HCT116 (cell line): ENCODE measurements at regions not wholly inside any gene's neighbourhood (a gene's known extent, or its start where the extent isn't known, plus 50 kb on each side); places are given as distances from the start of the nearest gene placed in this dataset.

Source experiments
- ATAC-seq: fragments of 200-7000 bp; cut with Tn5 transposase; 2 replicates; pipeline ENCODE4 v1.9.1; 2020; ENCODE audit warnings: mild to moderate bottlenecking, moderate library complexity
- BruUV-seq: library from RNA; stranded (reverse); fragments of 400-500 nt; replicated peaks from 2 replicates; lab custom pipeline; 2021; lab: Mats Ljungman, UMichigan
- CTCF ChIA-PET: fragments of 300-600 bp; sonication (Branson Sonifier 250); formaldehyde crosslinking; loops from one replicate; lab custom pipeline; 2021; ENCODE audit warnings: antibody characterized with exemption; lab: Charles Lee
- POLR2A ChIA-PET: fragments of 300-600, 350-600 bp; sonication (Branson Sonifier 250); formaldehyde crosslinking; loops from one replicate; lab custom pipeline; 2021; ENCODE audit warnings: antibody characterized with exemption; lab: Charles Lee
- RAD21 ChIA-PET, 2 experiments: fragments of 300-600 bp; sonication (Branson Sonifier 250); formaldehyde crosslinking; loops; one replicate each; lab custom pipeline; 2023; ENCODE audit warnings: low total read pairs in 2 of 2; ENCODE audit not compliant: uncharacterized antibody in 2 of 2, unreplicated experiment in 2 of 2, low non-redundant PET in 1 of 2; lab: Charles Lee
- DNase-seq: peaks from one replicate; pipeline ENCODE4 v3.0.0-alpha.2; 2010; ENCODE audit warnings: low read depth, low spot score
- H2AFZ ChIP-seq: fragments of 200-600 bp; shearing (Covaris generic), sonication (generic); 2 replicates; pipeline ENCODE4 v1.6.1; 2017; ENCODE audit warnings: low read depth, mixed run types, mixed read lengths, antibody characterized with exemption, low read length; ENCODE audit not compliant: poor library complexity, severe bottlenecking
- H3K27ac ChIP-seq: 2 replicates; pipeline ENCODE4 v1.5.1; 2012; ENCODE audit warnings: low read depth, low read length
- H3K27me3 ChIP-seq: fragments of 200-600 bp; sonication (generic); 2 replicates; pipeline ENCODE4 v1.6.1; 2016; ENCODE audit warnings: mixed run types, low read length, mixed read lengths; ENCODE audit not compliant: insufficient read depth
- H3K36me3 ChIP-seq, 2 experiments: fragments of 200-500 bp in 1 of 2; fragments of 200-600 bp in 1 of 2; sonication (Bioruptor generic) in 1 of 2; sonication (generic) in 1 of 2; 2 replicates each; pipeline versions ENCODE4 v1.5.1 to v1.6.1; 2014 to 2016; ENCODE audit warnings: low read length in 2 of 2, inconsistent platforms in 1 of 2, mixed read lengths in 1 of 2, mixed run types in 1 of 2; ENCODE audit not compliant: insufficient read depth in 2 of 2, control insufficient read depth in 1 of 2
- H3K4me1 ChIP-seq, 2 experiments: fragments of 200-600 bp in 1 of 2; sonication (generic) in 1 of 2; 2 replicates each; pipeline versions ENCODE4 v1.5.1 to v1.6.1; 2012 to 2017; ENCODE audit warnings: low read length in 2 of 2, inconsistent platforms in 1 of 2, mild to moderate bottlenecking in 1 of 2, mixed read lengths in 1 of 2, mixed run types in 1 of 2, moderate library complexity in 1 of 2; ENCODE audit not compliant: insufficient read depth in 2 of 2, control insufficient read depth in 1 of 2
- H3K4me2 ChIP-seq: fragments of 200-600 bp; sonication (generic); 2 replicates; pipeline ENCODE4 v1.6.1; 2017; ENCODE audit warnings: mixed run types, low read length, mixed read lengths
- H3K4me3 ChIP-seq, 2 experiments: fragments of 200-600 bp in 1 of 2; sonication (generic) in 1 of 2; replicated peaks in 1 of 2; 2 replicates each; pipeline ENCODE4 v1.5.1; 2011 to 2016; ENCODE audit warnings: low read length in 2 of 2, control low read depth in 1 of 2, low read depth in 1 of 2, mild to moderate bottlenecking in 1 of 2, mixed read lengths in 1 of 2, mixed run types in 1 of 2
- H3K79me2 ChIP-seq: fragments of 200-600 bp; sonication (generic); 2 replicates; pipeline ENCODE4 v1.6.1; 2017; ENCODE audit warnings: mild to moderate bottlenecking, mixed run types, low read length, moderate library complexity, mixed read lengths; ENCODE audit not compliant: insufficient read depth
- H3K9ac ChIP-seq: fragments of 200-600 bp; sonication (generic); 2 replicates; pipeline ENCODE4 v1.6.1; 2016; ENCODE audit warnings: low read length, mixed read lengths
- H3K9me2 ChIP-seq: fragments of 200-600 bp; sonication (generic), shearing (Covaris generic); 2 replicates; pipeline ENCODE4 v1.6.1; 2017; ENCODE audit warnings: mixed run types, mild to moderate bottlenecking, moderate library complexity; ENCODE audit not compliant: insufficient read depth
- H3K9me3 ChIP-seq, 2 experiments: fragments of 200-500 bp in 1 of 2; fragments of 200-600 bp in 1 of 2; sonication (Bioruptor generic) in 1 of 2; sonication (generic) in 1 of 2; 2 replicates each; pipeline ENCODE4 v1.6.1; 2014 to 2017; ENCODE audit warnings: low read length in 2 of 2, mixed read lengths in 2 of 2, inconsistent platforms in 1 of 2, low read depth in 1 of 2, mild to moderate bottlenecking in 1 of 2, mixed run types in 1 of 2, moderate library complexity in 1 of 2; ENCODE audit not compliant: control insufficient read depth in 1 of 2, insufficient read depth in 1 of 2
- H4K20me1 ChIP-seq: fragments of 200-600 bp; sonication (generic), shearing (Covaris generic); 2 replicates; pipeline ENCODE4 v1.6.1; 2017; ENCODE audit warnings: mixed run types, mild to moderate bottlenecking, moderate library complexity; ENCODE audit not compliant: insufficient read depth
- CEBPB ChIP-seq: IDR thresholded peaks from 2 replicates; pipeline ENCODE4 v1.6.1; 2012; ENCODE audit warnings: low read depth
- POLR2AphosphoS5 ChIP-seq: IDR thresholded peaks from 2 replicates; pipeline ENCODE4 v1.6.1; 2011; ENCODE audit warnings: mild to moderate bottlenecking, low read depth, low read length, moderate library complexity
- RAD21 ChIP-seq: IDR thresholded peaks from 2 replicates; pipeline ENCODE4 v1.6.1; 2012; ENCODE audit warnings: low read depth, mild to moderate bottlenecking
- REST ChIP-seq: IDR thresholded peaks from 2 replicates; pipeline ENCODE4 v1.6.1; 2012; ENCODE audit warnings: low read depth
- SIN3A ChIP-seq: IDR thresholded peaks from 2 replicates; pipeline ENCODE4 v1.6.1; 2012; ENCODE audit warnings: low read depth
- SRF ChIP-seq: IDR thresholded peaks from 2 replicates; pipeline ENCODE4 v1.6.1; 2012; ENCODE audit warnings: low read depth
- TCF7L2 ChIP-seq: IDR thresholded peaks from 2 replicates; pipeline ENCODE4 v1.7.0; 2011; ENCODE audit warnings: borderline replicate concordance, inconsistent platforms; ENCODE audit not compliant: insufficient read depth, insufficient read length; ENCODE audit errors: extremely low read depth
- ZBTB33 ChIP-seq: IDR thresholded peaks from 2 replicates; pipeline ENCODE4 v1.6.1; 2011; ENCODE audit warnings: mild to moderate bottlenecking, low read length, moderate library complexity; ENCODE audit not compliant: insufficient replicate concordance; ENCODE audit errors: extremely low read depth
- ZFX ChIP-seq: fragments of 450-650 bp; IDR thresholded peaks from 2 replicates; pipeline ENCODE4 v1.6.1; 2017
- ZNF274 ChIP-seq: fragments of 200-500 bp; sonication (Bioruptor generic); IDR thresholded peaks from 2 replicates; pipeline ENCODE4 v1.6.1; 2014; ENCODE audit warnings: mild to moderate bottlenecking, low read depth, low read length, inconsistent platforms
- intact Hi-C: fragments of 100-400 bp; cut with micrococcal nuclease; formaldehyde crosslinking; loops from 2 replicates; pipeline ENCODE4 v1.10.0; 2022

- TF ChIP-seq REST (no peak), ZFX (no peak), SIN3A (no peak), ZNF274 (no peak)
- TF ChIP-seq, all 23 proteins: peak for 0
Measured at GRCh38 chr20:24227600-24227999, 239.0 kb upstream of the GGTLC1 start (continued).

DNA sequence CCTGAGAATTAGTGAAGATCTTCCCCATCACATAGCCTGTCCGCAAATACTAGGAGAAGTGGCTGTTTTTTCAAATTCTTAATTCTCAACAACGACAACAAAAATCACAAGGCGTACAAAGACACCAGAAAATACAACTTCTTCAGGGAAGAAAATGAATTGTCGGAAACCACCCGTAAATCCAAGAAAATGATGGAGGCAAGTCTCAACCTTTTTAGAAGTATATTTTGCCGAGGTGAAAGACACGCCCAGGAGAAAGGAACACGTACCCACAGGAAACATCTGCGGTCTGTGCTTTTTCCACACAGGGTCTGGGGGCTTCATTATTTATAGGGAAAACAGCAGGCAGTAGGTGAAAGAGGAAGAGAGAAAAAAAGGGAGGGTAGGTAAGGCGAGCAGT, 223.9 kb upstream of the GGTLC1 start:
- no TSS peak for BruUV-seq
- CTCF ChIA-PET: no interaction called here
- H3K9me2 ChIP-seq: no peaks in the 10 kb centered on the region

More for the DNA sequence above, 223.9 kb upstream of the GGTLC1 start:
- POLR2A ChIA-PET: no interaction called here
- no peak for TF ChIP-seq SRF
- TF ChIP-seq RAD21: no peak
- no peak for TF ChIP-seq ZBTB33
- no peak for TF ChIP-seq CEBPB
- no peak for TF ChIP-seq POLR2AphosphoS5
- no peak for TF ChIP-seq ZNF274
- TF ChIP-seq TCF7L2: no peak
- H3K79me2 ChIP-seq: no peaks in the 10 kb centered on the region
- no peaks in the 10 kb centered on the region for H3K4me1 ChIP-seq
- H3K9ac ChIP-seq: no peak overlapping the region
- no peak overlapping the region for H2AFZ ChIP-seq
- H3K27ac ChIP-seq: no peak overlapping the region
- no peak for DNase-seq
- no peaks in the 10 kb centered on the region for H3K36me3 ChIP-seq
- no peak overlapping the region for H3K4me3 ChIP-seq
- no peaks in the 10 kb centered on the region for H3K27me3 ChIP-seq
- no peak for ATAC-seq
- intact Hi-C loops: no loop called here
- no peaks in the 10 kb centered on the region for H4K20me1 ChIP-seq
- no peak overlapping the region for H3K4me2 ChIP-seq
- peaks cover 0 to 6% of the 10 kb centered on the region in 2 experiments; a peak in 2 of 4 replicates for H3K9me3 ChIP-seq
- RAD21 ChIA-PET: no interaction called here
